AG04450 (cell line): ENCODE measurements at regions not wholly inside any gene's neighbourhood (a gene's known extent, or its start where the extent isn't known, plus 50 kb on each side); places are given as distances from the start of the nearest gene placed in this dataset.

Experiments used
- CTCF ChIA-PET: fragments of 300-600, 350-600 bp; formaldehyde crosslinking; extraction: SDS; loops from one replicate; lab custom pipeline; 2022; ENCODE audit warnings: antibody characterized with exemption, inconsistent platforms; lab: Charles Lee
- POLR2A ChIA-PET: fragments of 350-600 bp; formaldehyde crosslinking; extraction: SDS; loops from one replicate; lab custom pipeline; 2021; ENCODE audit warnings: antibody characterized with exemption, inconsistent platforms; lab: Yijun Ruan, JAX
- DNase-seq: peaks from one replicate; pipeline ENCODE4 v3.0.0-alpha.2; 2011; ENCODE audit warnings: low read depth, low spot score
- H3K27ac ChIP-seq: one replicate; pipeline ENCODE4 v1.5.1; 2012; ENCODE audit warnings: low read depth, low read length, control low read depth
- H3K27me3 ChIP-seq: one replicate; pipeline ENCODE4 v1.6.0; 2012; ENCODE audit warnings: low read length; ENCODE audit not compliant: control insufficient read depth, insufficient read depth
- H3K4me3 ChIP-seq: 2 replicates; pipeline ENCODE4 v1.5.1; 2011; ENCODE audit warnings: mild to moderate bottlenecking, low read depth, low read length, control low read depth
- H3K9me3 ChIP-seq: 2 replicates; pipeline ENCODE4 v1.5.1; 2012; ENCODE audit warnings: low read length; ENCODE audit not compliant: control insufficient read depth, insufficient read depth
- CTCF ChIP-seq: IDR thresholded peaks from 2 replicates; pipeline ENCODE4 v1.5.1; 2011; ENCODE audit warnings: low read depth, low read length, control low read depth, inconsistent platforms

- no peak overlapping the region for H3K4me3 ChIP-seq
- no peaks in the 10 kb centered on the region for H3K9me3 ChIP-seq
- H3K27me3 ChIP-seq: no peaks in the 10 kb centered on the region
- CTCF ChIA-PET: interaction anchor here (0.7 to 1.6 kb wide), 2 partner anchors 10 to 40 kb away, joined by 3 to 10 read pairs; no protein-coding TSS in a partner anchor
- no peak overlapping the region for H3K27ac ChIP-seq
- POLR2A ChIA-PET: no interaction called here
- DNase-seq: no peak
- no peak for TF ChIP-seq CTCF
Measured at GRCh38 chr11:25993016-25993415, 338.9 kb upstream of the ANO3 start.

- CTCF ChIA-PET: interaction anchor here (1.3 kb wide), 1 partner anchor 30 kb away, joined by 7 read pairs; no protein-coding TSS in a partner anchor
Measured at GRCh38 chr11:26011474-26011873, 320.5 kb upstream of the ANO3 start.

DNA sequence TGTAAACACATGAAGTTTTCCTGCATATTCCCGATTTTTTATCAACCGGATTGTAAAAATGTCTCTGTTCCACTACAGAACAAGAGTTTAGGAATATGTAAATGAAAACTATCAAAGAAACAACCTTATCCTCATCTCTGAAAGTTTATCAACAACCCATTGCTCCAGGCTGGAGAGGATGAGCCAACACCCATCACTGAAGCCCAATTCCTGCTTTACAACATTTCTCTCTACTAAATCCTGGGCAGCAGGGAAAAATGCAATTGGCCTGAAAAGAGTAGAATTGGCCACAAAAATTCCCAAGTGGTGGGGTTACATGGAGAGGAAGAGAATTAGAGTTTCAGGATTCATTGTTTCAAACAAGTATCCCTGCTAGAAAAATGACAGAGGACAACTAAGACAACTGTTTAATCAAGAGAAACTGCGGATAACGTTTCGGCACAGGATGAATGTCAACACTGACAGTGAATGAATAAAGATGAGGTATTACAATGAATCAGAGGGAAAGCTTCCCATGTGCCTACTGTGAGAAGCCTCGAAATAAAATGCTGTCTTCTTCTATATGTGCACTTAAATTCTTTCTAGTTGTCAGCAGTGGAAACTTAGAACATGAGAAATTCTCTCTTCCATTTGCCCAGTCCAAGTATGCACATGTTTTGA is 317.3 kb upstream of the ANO3 start:
- no peak for DNase-seq
- no peaks in the 10 kb centered on the region for H3K9me3 ChIP-seq
- ChIA-PET POLR2A (no interaction called here), CTCF (interaction anchor here (0.6 kb wide), 1 partner anchor 83 kb away, joined by 3 read pairs; no protein-coding TSS in a partner anchor)
- TF ChIP-seq CTCF: no peak
- H3K27ac ChIP-seq: no peak overlapping the region
- no peaks in the 10 kb centered on the region for H3K27me3 ChIP-seq
- H3K4me3 ChIP-seq: no peak overlapping the region

More at GRCh38 chr11:26011474-26011873, 320.5 kb upstream of the ANO3 start:
- TF ChIP-seq CTCF: no peak
- H3K27me3 ChIP-seq: no peaks in the 10 kb centered on the region
- DNase-seq: no peak
- H3K9me3 ChIP-seq: no peaks in the 10 kb centered on the region
- POLR2A ChIA-PET: no interaction called here
- no peak overlapping the region for H3K27ac ChIP-seq
- no peak overlapping the region for H3K4me3 ChIP-seq

DNA sequence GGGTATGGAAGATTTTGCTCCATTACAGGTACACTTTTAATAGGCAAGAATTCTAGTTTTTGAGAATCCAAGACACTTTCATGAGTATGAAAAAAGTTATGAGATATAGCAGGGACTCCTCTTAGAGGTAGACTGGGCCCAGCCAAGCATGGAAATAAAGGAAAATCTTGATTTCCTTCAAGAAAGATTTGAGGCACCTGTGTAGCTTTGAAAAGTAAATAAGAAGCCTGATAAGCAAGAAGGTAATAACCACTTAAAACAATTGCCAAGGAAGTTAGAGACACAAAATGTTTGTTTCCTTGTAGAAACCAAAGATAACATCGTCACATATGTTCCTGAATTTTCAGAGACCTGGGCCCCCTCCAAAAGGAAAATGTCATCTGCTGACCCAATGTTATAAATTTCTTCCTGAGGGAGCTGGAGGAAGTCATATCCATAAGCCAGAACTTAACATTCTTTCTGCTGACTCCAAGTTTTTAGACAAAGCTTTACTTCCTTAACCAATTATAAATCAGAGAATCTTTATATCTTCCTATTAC is 314.5 kb upstream of the ANO3 start:
- no peak for TF ChIP-seq CTCF
- CTCF ChIA-PET: interaction anchor here (1.6 kb wide), 1 partner anchor 269 kb away, joined by 5 read pairs; no protein-coding TSS in a partner anchor
- Histone ChIP-seq H3K27me3 (no peaks in the 10 kb centered on the region), H3K27ac (no peak overlapping the region), H3K4me3 (no peak overlapping the region), H3K9me3 (no peaks in the 10 kb centered on the region)
- POLR2A ChIA-PET: no interaction called here
- DNase-seq: no peak

- Histone ChIP-seq H3K27ac (no peak overlapping the region), H3K4me3 (no peak overlapping the region), H3K27me3 (no peaks in the 10 kb centered on the region), H3K9me3 (no peaks in the 10 kb centered on the region)
- CTCF ChIA-PET: interaction anchor here (1.3 to 1.6 kb wide), 2 partner anchors 36 to 268 kb away, joined by 5 read pairs; no protein-coding TSS in a partner anchor
- POLR2A ChIA-PET: no interaction called here
- no peak for DNase-seq
- TF ChIP-seq CTCF: no peak
Measured at GRCh38 chr11:26017903-26018302, 314.0 kb upstream of the ANO3 start.
